ENCODE measurements at regions not wholly inside any gene's neighbourhood (a gene's known extent, or its start where the extent isn't known, plus 50 kb on each side); places are given as distances from the start of the nearest gene placed in this dataset.

- Mint-ChIP-seq H3K27ac (ENCODE audit: unreplicated experiment) (no peak overlapping the region), H3K27me3 (ENCODE audit: unreplicated experiment) (peaks cover 7% of the 10 kb centered on the region), H3K4me1 (ENCODE audit: low read depth, unreplicated experiment) (no peaks in the 10 kb centered on the region), H3K36me3 (ENCODE audit: unreplicated experiment) (no peaks in the 10 kb centered on the region), H3K4me3 (ENCODE audit: unreplicated experiment) (no peak overlapping the region), H3K9me3 (ENCODE audit: unreplicated experiment) (peaks cover 8% of the 10 kb centered on the region)
- DNase-seq = peak; percentile 6
- no peak for TF ChIP-seq CTCF (IDR thresholded peaks at IDR 0.05; ENCODE audit: partially characterized antibody, unreplicated experiment)
Measured at GRCh38 chr2:10237392-10238321, 65.0 kb upstream of the HPCAL1 start.

- no peak overlapping the region for H3K27ac Mint-ChIP-seq (ENCODE audit: unreplicated experiment)
- no peak overlapping the region for H3K4me3 Mint-ChIP-seq (ENCODE audit: unreplicated experiment)
- DNase-seq = peak; percentile 1
- H3K9me3 Mint-ChIP-seq (ENCODE audit: unreplicated experiment) = peaks cover 8% of the 10 kb centered on the region
- H3K27me3 Mint-ChIP-seq (ENCODE audit: unreplicated experiment) = peaks cover 7% of the 10 kb centered on the region
- H3K36me3 Mint-ChIP-seq (ENCODE audit: unreplicated experiment) = no peaks in the 10 kb centered on the region
- TF ChIP-seq CTCF (IDR thresholded peaks at IDR 0.05; ENCODE audit: partially characterized antibody, unreplicated experiment) = no peak
- no peaks in the 10 kb centered on the region for H3K4me1 Mint-ChIP-seq (ENCODE audit: low read depth, unreplicated experiment)
Measured at GRCh38 chr2:10238396-10238795, 64.3 kb upstream of the HPCAL1 start.

GRCh38 chr2:10238991-10239485 is 63.7 kb upstream of the HPCAL1 start:
- H3K4me3 Mint-ChIP-seq (ENCODE audit: unreplicated experiment) = no peak overlapping the region
- no peaks in the 10 kb centered on the region for H3K36me3 Mint-ChIP-seq (ENCODE audit: unreplicated experiment)
- H3K27ac Mint-ChIP-seq (ENCODE audit: unreplicated experiment) = no peak overlapping the region
- TF ChIP-seq CTCF (IDR thresholded peaks at IDR 0.05; ENCODE audit: partially characterized antibody, unreplicated experiment) = no peak
- peaks cover 5% of the 10 kb centered on the region for H3K27me3 Mint-ChIP-seq (ENCODE audit: unreplicated experiment)
- DNase-seq = peak; percentile 14
- peaks cover 3% of the 10 kb centered on the region for H3K4me1 Mint-ChIP-seq (ENCODE audit: low read depth, unreplicated experiment)
- H3K9me3 Mint-ChIP-seq (ENCODE audit: unreplicated experiment) = peaks cover 6% of the 10 kb centered on the region

GRCh38 chr2:10239561-10239967 is 63.1 kb upstream of the HPCAL1 start:
- no peak for TF ChIP-seq CTCF (IDR thresholded peaks at IDR 0.05; ENCODE audit: partially characterized antibody, unreplicated experiment)
- no peak overlapping the region for H3K4me3 Mint-ChIP-seq (ENCODE audit: unreplicated experiment)
- peaks cover 3% of the 10 kb centered on the region for H3K4me1 Mint-ChIP-seq (ENCODE audit: low read depth, unreplicated experiment)
- H3K27me3 Mint-ChIP-seq (ENCODE audit: unreplicated experiment) = peaks cover 5% of the 10 kb centered on the region
- H3K27ac Mint-ChIP-seq (ENCODE audit: unreplicated experiment) = no peak overlapping the region
- H3K36me3 Mint-ChIP-seq (ENCODE audit: unreplicated experiment) = no peaks in the 10 kb centered on the region
- DNase-seq = peak; percentile 55
- H3K9me3 Mint-ChIP-seq (ENCODE audit: unreplicated experiment) = peaks cover 6% of the 10 kb centered on the region

- Mint-ChIP-seq H3K4me3 (ENCODE audit: unreplicated experiment) (no peak overlapping the region), H3K4me1 (ENCODE audit: low read depth, unreplicated experiment) (peaks cover 3% of the 10 kb centered on the region)
- DNase-seq = peak; percentile 32
Measured at GRCh38 chr2:10240161-10240681, 62.5 kb upstream of the HPCAL1 start.

More at GRCh38 chr2:10240161-10240681, 62.5 kb upstream of the HPCAL1 start:
- TF ChIP-seq CTCF (IDR thresholded peaks at IDR 0.05; ENCODE audit: partially characterized antibody, unreplicated experiment) = no peak
- Mint-ChIP-seq H3K27me3 (ENCODE audit: unreplicated experiment) (peaks cover 5% of the 10 kb centered on the region), H3K27ac (ENCODE audit: unreplicated experiment) (no peak overlapping the region), H3K9me3 (ENCODE audit: unreplicated experiment) (peaks cover 6% of the 10 kb centered on the region), H3K36me3 (ENCODE audit: unreplicated experiment) (no peaks in the 10 kb centered on the region)
